AG09319 (cell line): ENCODE measurements at regions not wholly inside any gene's neighbourhood (a gene's known extent, or its start where the extent isn't known, plus 50 kb on each side); places are given as distances from the start of the nearest gene placed in this dataset.
"Not testable (repeated sequence)": the region's sequence is repeated elsewhere in the genome, so short reads cannot be mapped to it uniquely, and the experiment has no call there.

Source experiments
- DNase-seq: peaks from one replicate; pipeline ENCODE4 v3.0.0-alpha.2; 2010; ENCODE audit warnings: low read depth; ENCODE audit errors: extremely low read depth
- CTCF ChIP-seq: IDR thresholded peaks from 2 replicates; pipeline ENCODE4 v1.5.1; 2011; ENCODE audit warnings: low read depth, mild to moderate bottlenecking, inconsistent platforms, low read length, moderate library complexity

- TF ChIP-seq CTCF: no peak
- no peak for DNase-seq
Observed at GRCh38 chr16:63890081-63890480, 1231.8 kb downstream of the CDH11 start.

- no peak for DNase-seq
- no peak for TF ChIP-seq CTCF
Observed at GRCh38 chr16:63883091-63883490, 1238.8 kb downstream of the CDH11 start.

- no peak for TF ChIP-seq CTCF
- no peak for DNase-seq
Observed at GRCh38 chr16:63882576-63882975, 1239.3 kb downstream of the CDH11 start.

GRCh38 chr16:63880948-63881347, 1240.9 kb downstream of the CDH11 start:
- no peak for TF ChIP-seq CTCF
- no peak for DNase-seq

- DNase-seq: no peak
Observed at GRCh38 chr16:63877401-63877800, 1244.5 kb downstream of the CDH11 start.

GRCh38 chr16:63876103-63876502, 1245.8 kb downstream of the CDH11 start:
- DNase-seq: no peak
- TF ChIP-seq CTCF: no peak

More at GRCh38 chr16:63877401-63877800, 1244.5 kb downstream of the CDH11 start:
- TF ChIP-seq CTCF: no peak

- DNase-seq: not testable (repeated sequence)
Observed at GRCh38 chr16:63860700-63861099, 1261.2 kb downstream of the CDH11 start.

GRCh38 chr16:63856537-63856936, 1265.3 kb downstream of the CDH11 start:
- DNase-seq: no peak

More at GRCh38 chr16:63856537-63856936, 1265.3 kb downstream of the CDH11 start:
- TF ChIP-seq CTCF: no peak
